GM21825 (cell line): ENCODE measurements at regions not wholly inside any gene's neighbourhood (a gene's known extent, or its start where the extent isn't known, plus 50 kb on each side); places are given as distances from the start of the nearest gene placed in this dataset.

Experiments used
- ATAC-seq: cut with Tn5 transposase; IDR thresholded peaks from one replicate; pipeline ENCODE4 v1.9.1; 2021; ENCODE audit warnings: mild to moderate bottlenecking, moderate library complexity; ENCODE audit not compliant: unreplicated experiment

DNA sequence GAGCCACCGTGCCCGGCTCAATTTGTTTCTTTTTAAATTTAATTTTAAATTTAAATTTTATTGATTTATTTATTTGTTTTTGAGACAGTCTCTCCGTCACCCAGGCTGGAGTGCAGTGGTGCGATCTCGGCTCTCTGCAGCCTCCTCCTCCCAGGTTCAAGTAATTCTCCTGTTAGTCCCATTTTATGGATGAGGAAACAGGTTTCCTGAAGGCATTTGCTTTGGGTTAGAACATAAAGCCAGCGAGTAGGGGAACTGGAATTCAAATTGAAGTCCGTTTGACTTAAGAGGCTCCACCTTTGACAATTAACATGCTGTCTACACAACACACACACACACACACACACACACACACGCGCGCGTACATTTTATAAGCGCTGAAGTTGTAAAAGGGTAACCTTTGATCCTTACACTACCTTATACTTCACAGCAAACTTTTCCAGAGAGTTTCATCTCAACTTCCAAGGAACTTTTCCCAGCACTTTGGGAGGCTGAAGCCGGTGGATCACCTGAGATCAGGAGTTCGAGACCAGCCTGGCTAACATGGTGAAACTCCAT, 232.0 kb downstream of the BCAS1 start:
- ATAC-seq = no peak

DNA sequence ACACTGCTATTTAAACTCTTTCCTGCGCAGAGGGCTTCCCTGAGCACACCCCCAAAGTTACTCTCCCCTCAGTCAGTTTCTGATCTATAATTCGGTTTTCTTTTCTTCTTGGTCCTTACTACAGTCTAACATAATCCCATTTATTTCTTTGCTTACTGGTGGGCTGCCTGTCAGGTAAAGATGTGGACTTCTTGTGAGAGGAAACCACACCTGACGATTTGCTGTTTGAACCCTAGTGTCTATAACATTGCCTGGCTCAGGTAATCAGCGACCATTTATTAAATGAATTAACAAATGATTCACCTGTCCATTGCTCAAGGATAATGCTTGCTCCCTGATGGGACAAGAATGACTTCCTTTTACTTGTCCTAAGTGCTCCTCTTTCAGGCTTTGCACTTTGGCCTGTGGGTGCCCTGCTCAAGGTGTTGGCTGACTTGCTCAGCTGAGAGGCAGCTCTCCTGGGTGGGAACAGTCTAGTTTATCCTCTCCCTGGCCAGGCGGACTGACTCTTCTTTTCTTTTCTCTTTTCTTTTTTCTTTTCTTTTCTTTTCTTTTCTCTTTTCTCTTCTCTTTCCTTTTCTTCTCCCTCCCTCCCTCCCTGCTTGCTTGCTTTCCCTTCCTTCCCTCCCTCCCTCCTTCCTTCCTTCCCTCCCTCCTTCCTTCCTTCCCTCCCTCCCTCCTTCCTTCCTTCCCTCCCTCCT, 233.1 kb downstream of the BCAS1 start:
- ATAC-seq = no peak

DNA sequence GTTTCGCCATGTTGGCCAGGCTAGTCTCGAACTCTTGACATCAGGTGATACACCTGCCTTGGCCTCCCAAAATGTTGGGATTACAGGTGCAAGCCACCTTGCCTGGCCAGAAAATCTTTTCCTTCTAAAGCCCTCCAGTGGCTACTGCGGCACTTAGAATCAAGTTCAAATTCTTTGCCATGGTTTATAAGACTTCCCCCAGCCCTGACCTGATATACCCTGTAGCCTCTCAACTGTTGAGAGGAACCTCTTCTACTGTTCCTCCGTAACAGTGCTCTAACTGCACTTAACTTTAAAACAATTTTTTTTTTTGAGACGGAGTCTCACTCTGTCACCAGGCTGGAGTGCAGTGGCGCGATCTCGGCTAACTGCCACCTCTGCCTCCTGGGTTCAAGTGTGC, 235.6 kb downstream of the BCAS1 start:
- ATAC-seq = no peak

DNA sequence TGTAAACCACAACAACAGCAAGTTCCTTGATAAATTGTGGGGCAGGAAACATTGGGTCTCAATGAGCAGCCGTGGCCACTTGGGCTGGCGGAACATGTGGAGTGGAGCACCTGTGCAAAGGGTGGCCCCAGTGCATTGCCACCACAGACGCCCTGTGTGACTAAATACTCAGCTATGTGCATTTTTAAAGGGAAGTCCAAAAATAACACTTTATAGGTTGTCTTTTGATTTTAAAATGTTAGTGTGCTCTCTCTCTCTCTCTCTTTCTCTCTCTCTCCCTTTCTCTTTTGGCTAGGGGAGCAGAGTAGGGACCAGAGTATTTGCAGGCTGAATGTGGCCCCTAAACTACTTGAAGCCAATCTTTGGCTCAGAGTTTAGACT, 236.3 kb downstream of the BCAS1 start:
- ATAC-seq = no peak

DNA sequence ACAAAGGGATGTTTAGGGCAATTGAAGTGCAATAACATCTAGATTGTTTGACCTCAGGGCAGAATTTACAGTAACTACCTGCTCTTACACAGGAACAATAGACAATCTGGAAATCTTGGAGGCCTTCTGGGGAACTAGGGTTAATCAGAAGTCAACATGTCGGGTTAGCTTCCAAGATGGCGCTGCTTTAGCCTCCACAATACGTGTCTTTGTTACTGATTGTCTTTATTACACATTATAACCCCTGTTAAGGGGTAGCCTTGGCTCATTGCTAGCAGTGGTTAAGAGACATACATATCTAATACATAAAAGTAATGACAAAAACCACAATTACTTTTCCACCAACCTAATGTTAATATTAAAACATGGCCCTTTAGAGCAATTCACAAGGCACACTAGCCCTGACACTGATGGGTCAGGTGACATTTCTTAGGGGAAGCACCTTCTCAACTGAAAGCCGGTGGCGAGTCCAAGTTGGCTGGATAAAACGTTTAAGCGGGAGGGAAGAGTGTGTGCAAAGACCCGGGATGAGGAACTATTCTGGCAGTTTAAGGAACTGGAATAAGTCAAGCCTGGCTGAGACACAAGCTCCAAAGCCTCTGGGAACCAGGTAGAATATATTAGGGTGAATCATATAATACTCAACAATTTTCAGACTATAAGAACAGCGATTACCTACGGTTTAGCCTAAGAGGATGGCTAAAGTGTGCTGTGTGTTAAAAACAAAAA, 236.9 kb downstream of the BCAS1 start:
- ATAC-seq = no peak

DNA sequence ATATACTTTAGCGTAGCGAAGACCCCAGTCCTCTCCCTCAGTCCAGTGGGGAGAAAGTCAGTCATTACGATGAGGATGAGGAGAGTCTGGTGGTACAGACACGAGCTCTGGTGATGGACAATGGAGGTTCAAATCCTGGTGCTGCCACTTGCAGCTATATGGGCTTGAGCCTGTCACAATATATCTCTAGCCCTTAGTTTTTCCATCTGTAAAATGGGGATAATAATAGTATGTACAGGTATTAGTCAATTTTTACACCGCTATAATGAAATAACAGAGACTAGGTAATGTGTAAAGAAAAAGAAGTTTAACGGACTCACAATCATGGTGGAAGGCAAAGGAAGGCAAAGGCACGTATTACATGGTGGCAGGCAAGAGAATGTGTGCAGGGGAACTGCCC, 237.9 kb downstream of the BCAS1 start:
- no peak for ATAC-seq

DNA sequence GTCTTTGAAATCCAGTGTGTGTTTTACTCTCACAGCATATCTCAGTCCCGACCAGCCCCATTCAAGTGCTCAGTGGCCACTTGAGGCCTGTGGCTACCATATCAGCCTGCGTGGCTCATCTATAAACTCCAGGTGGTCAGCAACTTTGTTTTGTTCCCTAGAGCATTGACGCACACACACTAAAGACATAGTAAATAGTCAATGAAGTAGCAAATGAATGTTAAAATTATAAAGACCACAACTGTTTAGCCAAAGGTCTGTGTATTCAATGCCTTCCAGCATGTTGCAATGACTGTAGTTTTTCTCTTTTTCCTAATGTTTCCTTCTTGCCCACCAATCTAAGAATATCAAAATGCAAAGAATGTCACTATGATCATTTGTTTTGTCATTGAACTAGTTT, 238.2 kb upstream of the ZNF217 start:
- ATAC-seq = no peak

DNA sequence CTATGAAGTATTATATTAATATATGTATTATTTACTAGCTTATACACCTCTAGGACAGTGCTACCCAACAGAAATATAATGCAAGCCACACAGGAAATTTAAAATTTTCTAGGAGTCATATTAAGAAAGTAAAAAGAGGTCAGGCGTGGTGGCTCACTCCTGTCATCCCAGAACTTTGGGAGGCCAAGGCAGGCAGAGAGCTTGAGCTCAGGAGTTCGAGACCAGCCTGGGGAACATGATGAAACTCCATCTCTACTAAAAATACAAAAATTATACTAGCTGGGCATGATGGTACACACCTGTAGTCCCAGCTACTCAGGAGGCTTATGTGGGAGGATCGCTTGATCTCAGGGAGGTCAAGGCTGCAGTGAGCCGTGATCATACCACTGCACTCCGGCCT, 237.6 kb upstream of the ZNF217 start:
- no peak for ATAC-seq

DNA sequence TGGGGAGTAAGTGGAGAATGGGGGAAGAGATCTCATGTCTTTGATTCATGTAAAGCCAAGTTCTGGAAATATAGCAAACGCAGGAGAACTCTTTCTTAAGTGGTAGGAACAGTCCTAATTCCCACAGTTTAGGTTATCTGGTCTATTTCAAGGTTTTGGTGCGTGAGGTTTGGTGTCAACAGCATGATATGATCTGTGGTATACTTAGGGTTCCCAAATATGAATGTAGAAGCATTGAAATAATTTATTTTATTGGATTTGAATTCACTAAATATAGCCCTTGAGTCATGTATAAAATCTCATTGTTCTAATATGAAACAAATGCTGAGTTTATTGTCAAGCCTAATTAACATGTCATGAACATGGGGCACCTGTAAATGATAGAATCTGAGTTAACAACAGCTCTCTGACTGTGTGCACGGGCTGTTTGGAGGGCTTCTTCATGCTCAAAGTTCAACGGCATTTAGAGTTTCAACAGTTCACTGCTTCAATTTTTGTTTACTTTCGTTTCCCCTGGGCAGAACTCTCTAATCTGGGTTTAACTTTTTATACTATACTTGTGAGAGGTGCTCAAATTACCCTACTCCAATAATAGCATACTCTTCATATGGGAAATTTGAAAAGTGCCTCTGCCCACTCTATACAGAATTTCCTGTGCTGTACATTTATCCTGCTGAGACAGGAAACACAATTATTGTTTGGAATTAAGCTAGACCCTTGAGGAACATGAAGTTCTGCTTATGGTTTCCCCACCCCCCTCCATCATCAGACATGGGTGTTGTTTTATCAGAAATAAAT, 236.3 kb upstream of the ZNF217 start:
- ATAC-seq = peak; percentile 39

DNA sequence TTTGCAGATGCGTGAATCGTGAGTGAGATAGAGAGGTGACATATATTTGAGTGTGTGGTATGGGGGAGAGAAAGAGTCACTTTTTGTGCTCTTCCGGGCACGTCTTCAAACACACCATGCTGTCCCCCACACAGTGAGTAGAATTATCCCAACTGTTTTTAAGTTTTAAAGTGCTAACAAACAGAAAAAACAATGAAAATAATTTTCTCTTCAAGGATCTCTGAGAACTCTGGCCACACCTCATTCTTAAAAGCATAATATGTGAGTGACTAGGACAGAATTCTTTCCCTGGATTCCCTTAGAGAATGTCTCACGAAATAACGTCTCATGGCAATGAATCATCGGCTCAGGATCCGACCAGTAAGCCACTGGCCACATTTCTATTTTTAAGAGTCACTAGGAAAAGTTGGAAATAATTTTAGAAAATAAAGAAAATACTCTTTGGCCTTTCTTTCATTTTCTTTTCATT, 235.7 kb upstream of the ZNF217 start:
- no peak for ATAC-seq

DNA sequence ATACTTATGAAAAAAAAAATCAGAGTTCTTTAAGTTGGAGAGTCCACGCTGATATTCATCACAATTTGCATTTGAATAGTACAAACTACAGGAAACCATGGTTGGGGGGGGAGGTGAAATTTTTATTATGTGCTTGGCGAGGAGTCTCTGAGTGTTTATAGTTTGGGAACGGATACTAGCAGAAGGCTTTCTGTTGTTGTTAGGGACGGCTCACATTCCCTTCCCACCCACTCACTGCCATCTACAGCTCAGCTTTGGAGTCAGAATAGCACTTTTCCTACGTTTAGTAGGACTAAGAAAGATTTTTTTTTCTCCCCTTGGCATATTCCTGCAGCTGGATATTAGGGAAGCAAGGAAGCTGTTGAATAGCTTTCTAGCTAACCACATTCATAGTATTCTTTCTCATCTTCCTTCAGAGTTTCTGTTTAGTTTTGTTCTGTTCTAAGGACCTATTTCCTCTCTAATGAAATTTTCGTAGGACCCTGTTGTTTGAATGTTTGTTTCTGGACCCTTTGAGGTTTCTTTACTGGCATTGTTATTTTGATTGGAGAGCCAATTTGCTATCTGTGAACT, 235.1 kb upstream of the ZNF217 start:
- ATAC-seq = no peak

DNA sequence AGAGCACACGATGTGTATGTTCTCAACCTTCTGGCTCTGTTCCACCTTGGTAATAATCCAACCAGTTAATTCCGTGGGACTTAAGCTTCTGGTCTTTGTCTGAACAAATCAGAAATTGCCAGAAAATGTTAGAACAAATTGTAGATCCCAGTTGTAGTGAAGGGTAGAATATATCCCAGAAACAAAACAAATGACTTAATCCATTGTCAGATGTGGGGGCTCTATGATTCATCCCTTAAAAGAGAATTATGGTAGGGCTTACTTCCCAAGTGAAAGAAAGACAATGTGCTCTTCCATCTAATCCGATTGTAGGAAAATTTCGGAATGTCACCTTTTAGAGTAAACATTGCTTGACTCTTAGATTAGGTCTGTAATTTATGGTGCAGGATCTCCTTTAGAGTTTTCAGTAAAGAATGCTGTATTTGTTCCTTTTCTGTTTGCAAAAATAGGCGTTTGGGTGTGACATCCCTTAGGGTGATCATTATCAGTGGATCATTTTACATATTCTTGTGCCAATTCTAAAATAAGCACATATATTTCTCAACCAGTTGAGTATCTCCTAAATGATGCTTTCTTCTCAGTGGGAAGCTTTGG, 234.5 kb upstream of the ZNF217 start:
- no peak for ATAC-seq

DNA sequence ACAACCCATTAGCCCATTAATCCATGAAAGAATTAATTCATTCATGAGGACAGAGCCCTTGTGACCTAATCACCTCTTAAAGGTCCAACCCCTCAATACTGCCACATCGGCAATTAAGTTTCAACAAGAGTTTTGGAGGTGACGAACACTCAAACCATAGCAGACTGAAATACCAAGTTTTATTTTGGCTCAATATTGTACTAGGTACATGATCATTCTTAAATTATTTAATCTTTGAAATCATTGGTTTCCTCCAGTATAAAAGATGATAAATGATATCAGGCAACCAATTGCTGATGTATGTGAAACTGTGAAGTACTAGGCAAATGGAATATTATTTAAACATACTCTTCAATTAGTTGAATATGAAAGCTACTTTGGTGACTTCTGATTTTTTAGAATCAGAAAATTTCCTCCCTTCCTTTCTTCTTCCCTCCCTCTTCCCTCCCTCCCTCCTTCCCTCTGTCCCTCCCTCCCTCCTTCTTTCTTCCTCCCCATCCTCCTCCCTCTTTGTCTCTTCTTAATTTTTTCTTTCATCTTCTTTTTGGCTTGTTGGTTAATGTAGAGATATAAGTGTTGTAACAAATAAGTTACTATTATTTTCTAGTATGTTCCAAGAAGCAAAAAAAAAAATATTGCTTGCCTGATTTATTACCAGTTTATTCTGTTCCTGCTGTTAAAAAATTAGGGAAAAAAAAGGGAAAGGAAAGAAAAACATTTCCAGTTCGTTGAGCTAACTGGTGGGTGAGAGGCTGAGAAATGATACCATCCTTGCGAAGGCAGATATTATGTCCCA, 233.9 kb upstream of the ZNF217 start:
- ATAC-seq = no peak

DNA sequence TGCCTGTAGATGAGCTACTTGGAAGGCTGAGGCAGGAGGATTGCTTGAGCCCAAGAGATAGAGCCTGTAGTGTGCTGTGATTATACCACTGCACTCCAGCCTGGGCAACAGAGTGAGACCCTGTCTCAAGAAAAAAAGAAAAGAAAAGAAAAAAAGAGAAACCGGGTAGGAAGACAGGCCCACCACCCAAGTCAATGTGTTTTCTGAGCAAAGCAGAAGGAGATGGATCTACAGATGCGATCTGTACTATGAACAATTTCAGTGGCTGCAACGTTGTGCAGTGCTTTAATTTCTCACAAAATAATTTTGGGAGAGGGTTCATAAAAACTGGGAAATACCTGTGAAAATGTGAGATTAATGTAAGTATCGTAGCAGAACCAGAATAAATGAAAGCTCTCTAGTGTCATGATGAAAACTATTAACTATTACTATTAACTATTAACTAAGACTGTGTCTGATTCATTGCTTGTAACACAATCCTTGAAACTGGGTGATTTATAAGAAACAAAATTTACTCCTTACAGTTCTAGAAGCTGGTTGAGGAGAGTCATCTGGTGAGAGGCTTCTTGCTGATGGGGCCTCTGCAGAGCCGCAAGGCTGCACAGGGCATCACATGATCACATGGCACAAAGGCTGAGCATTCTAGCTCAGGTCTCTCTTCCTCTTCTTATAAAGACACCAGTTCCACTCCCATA, 233.1 kb upstream of the ZNF217 start:
- peak; percentile 64 for ATAC-seq

DNA sequence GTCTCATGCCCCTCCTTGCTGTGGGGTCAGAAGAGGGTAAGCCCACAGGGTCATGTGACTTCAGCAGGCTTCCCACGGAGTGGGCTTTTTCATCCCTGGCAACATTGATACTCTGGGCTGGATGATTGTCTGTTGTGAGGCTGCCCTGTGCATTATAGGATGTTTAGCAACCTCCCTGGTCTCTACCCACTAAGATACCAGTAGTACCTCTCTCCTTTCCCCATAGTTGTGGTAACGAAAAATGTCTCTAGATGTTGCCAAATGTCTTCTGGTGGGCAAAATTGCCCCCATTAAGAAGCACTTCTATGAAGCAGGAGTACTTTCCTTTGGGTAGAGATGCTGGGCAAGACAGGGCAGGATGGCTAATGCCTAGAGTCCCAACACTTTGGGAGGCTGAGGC, 232.5 kb upstream of the ZNF217 start:
- ATAC-seq = no peak

DNA sequence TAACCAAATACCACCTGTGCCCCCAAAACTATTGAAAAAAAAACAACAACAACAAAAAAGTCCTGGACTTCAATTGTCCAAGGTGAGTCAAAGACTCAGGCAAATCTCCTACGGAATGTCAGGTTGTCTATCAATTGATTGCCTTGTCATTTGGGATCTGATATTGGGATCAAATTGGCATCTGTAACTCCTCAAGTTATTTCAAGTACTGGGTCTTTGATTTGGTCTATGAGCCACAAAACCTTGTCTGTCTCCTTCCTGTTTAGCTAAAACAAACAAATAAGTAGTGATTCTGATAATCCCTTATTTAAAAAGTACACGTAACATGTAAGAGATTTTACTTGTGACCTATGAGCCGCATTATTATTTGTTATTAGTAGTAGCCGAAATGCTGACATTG, 231.6 kb upstream of the ZNF217 start:
- no peak for ATAC-seq

DNA sequence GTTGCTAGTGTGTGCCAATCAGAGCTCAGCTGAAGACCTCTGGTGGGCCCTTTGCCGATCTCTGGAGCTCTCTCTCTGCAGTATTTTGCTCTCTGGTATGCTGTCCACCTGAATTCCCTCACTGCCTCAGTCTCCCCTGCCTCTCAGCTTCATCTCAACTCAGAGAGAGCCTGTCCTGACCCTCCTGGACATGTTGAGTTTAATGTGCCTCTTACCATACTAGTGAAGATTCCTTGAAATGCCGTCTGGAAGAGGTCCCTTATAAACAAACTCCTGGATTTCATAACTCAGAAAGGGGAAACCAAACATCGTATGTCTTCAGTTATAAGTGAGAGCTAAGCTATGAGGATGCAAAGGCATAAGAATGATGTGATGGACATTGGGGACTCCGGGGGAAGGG, 231.1 kb upstream of the ZNF217 start:
- ATAC-seq = no peak

DNA sequence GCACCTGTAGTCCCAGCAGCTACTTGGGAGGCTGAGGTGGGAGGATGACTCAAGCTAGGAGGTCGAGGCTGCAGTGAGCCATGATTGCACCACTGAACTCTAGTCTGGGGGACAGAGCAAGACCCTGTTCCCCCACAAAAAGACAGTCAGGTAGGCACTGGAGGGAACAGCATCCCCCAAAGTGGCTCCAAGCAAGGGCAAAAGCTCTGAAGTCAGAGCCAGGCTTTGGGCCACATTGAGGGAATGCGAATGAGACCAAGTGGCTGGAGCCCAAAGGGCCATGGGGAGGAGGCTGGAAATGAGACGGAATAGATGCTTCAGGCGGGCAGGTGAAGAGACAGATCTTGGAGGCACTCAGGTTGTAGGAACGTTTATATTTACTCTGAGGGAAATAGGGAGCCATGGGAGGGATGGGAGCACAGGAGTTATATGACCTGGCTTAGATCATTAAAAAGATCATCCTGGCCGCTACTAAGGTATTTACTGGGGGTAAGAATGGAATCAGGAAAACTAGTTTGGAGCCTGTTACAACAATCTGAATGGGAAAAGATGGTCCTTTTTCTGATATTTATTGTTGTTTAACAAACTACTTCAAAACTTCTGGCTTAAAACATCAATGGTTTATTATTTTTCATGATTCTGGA, 229.6 kb upstream of the ZNF217 start:
- ATAC-seq = no peak

DNA sequence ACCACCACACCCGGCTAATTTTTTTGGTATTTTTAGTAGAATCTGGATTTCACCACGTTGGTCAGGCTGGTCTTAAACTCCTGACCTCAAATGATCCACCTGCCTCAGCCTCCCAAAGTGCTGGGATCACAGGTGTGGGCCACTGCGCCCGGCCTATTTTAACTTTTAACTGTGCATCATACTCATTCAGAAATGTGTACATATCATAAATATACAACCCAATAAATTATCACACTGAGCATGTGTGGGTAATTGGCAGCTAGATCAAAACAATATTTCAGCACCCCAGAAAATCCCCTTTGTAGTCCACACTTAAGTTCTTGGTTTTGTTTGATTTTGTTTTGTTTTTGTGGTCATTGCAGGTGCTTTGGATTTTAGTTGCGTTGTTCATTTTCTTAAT, 228.9 kb upstream of the ZNF217 start:
- no peak for ATAC-seq
